Osteocyte (in vitro differentiated cells): ENCODE measurements at regions not wholly inside any gene's neighbourhood (a gene's known extent, or its start where the extent isn't known, plus 50 kb on each side); places are given as distances from the start of the nearest gene placed in this dataset.

ENCODE experiments used
- DNase-seq: peaks from one replicate; pipeline ENCODE4 v3.0.0; 2021; ENCODE audit warnings: mixed read lengths; ENCODE audit not compliant: unreplicated experiment; ENCODE audit errors: extremely low spot score
- H3K27ac Mint-ChIP-seq: one replicate; pipeline ENCODE4 v1.8.0; 2021; ENCODE audit warnings: mild to moderate bottlenecking, mixed read lengths; ENCODE audit not compliant: unreplicated experiment
- H3K27me3 Mint-ChIP-seq: one replicate; pipeline ENCODE4 v1.8.0; 2021; ENCODE audit warnings: mixed read lengths; ENCODE audit not compliant: unreplicated experiment
- H3K36me3 Mint-ChIP-seq: one replicate; pipeline ENCODE4 v1.8.0; 2021; ENCODE audit warnings: mixed read lengths; ENCODE audit not compliant: unreplicated experiment
- H3K4me1 Mint-ChIP-seq: one replicate; pipeline ENCODE4 v1.8.0; 2021; ENCODE audit warnings: mixed read lengths; ENCODE audit not compliant: unreplicated experiment
- H3K4me3 Mint-ChIP-seq: one replicate; pipeline ENCODE4 v1.8.0; 2021; ENCODE audit warnings: mild to moderate bottlenecking, moderate library complexity, mixed read lengths; ENCODE audit not compliant: unreplicated experiment
- H3K9me3 Mint-ChIP-seq: one replicate; pipeline ENCODE4 v1.8.0; 2021; ENCODE audit warnings: mixed read lengths; ENCODE audit not compliant: unreplicated experiment
- TF ChIP-seq, protein P1 (sequence below): fragments of 200-600 bp; sonication (generic); IDR thresholded peaks from 2 replicates; pipeline ENCODE4 v1.5.0; 2021; ENCODE audit warnings: antibody characterized with exemption, mild to moderate bottlenecking, moderate library complexity

DNA sequence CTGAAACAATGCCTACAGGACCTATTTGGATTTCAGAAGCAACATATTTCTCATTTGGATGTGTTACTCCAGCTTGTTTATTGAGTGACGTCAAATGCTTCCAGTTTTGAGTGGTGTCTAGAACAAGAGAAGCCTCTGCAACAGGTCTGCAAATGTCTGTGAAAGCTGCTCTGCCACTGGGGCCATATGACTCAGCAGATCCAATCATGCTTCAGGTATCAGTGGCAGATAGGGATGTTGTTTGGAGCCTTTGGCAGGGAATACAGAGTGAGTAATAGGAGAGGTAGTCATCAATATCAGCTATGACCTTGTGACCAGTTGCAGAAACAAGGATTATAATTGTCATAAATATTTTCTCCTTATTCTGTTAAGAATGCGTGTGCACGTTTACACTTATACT, 141.1 kb upstream of the ZXDA start:
- no peaks in the 10 kb centered on the region for H3K4me1 Mint-ChIP-seq
- no peaks in the 10 kb centered on the region for H3K27me3 Mint-ChIP-seq
- TF ChIP-seq, protein P1, sequence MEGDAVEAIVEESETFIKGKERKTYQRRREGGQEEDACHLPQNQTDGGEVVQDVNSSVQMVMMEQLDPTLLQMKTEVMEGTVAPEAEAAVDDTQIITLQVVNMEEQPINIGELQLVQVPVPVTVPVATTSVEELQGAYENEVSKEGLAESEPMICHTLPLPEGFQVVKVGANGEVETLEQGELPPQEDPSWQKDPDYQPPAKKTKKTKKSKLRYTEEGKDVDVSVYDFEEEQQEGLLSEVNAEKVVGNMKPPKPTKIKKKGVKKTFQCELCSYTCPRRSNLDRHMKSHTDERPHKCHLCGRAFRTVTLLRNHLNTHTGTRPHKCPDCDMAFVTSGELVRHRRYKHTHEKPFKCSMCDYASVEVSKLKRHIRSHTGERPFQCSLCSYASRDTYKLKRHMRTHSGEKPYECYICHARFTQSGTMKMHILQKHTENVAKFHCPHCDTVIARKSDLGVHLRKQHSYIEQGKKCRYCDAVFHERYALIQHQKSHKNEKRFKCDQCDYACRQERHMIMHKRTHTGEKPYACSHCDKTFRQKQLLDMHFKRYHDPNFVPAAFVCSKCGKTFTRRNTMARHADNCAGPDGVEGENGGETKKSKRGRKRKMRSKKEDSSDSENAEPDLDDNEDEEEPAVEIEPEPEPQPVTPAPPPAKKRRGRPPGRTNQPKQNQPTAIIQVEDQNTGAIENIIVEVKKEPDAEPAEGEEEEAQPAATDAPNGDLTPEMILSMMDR = no peak
- no peaks in the 10 kb centered on the region for H3K36me3 Mint-ChIP-seq
- peaks cover 50% of the 10 kb centered on the region for H3K9me3 Mint-ChIP-seq
- DNase-seq = no peak
- no peak overlapping the region for H3K27ac Mint-ChIP-seq
- no peak overlapping the region for H3K4me3 Mint-ChIP-seq

DNA sequence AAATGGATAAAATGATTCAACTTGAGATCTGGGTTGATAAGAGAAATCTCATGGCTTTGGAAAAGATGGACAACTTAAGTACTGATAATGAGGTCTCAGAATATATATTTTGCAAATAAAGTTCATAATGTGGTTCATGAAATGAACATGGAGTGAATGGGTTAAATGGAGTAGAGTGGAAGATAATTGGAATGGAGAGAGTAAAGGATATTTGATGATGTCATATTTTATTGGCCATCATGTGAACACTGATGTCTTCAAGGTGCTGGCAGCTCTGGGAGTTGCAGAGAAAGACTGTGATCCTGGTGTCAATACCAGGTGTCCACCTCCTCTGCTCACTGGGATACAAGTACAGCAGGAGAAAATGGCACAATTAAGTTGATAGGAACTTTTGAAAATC, 133.9 kb upstream of the ZXDA start:
- Mint-ChIP-seq H3K4me1 (no peaks in the 10 kb centered on the region), H3K27me3 (no peaks in the 10 kb centered on the region), H3K27ac (no peak overlapping the region), H3K9me3 (peaks cover 69% of the 10 kb centered on the region), H3K4me3 (no peak overlapping the region), H3K36me3 (no peaks in the 10 kb centered on the region)
- no peak for DNase-seq
- TF ChIP-seq, protein P1 = no peak

DNA sequence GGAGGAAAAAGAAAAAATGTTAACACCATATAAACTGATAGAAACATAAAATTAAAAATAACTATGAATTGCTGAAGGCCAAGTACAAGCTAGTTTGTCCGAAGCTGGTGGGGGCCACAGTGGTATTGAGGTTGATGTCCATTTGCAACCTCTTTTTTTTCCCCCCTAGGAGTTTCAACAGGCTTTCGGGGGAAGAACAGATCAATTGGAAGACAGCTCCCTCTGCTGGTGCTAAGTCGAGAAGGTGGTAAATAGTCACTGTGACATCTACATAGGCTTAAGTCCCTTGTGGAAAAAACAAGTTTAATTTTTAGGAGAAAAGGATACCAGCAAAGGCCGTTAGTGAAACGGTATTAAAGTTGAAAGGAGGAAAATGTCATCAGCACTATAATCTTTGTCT, 115.7 kb upstream of the ZXDA start:
- peaks cover 61% of the 10 kb centered on the region for H3K9me3 Mint-ChIP-seq

DNA sequence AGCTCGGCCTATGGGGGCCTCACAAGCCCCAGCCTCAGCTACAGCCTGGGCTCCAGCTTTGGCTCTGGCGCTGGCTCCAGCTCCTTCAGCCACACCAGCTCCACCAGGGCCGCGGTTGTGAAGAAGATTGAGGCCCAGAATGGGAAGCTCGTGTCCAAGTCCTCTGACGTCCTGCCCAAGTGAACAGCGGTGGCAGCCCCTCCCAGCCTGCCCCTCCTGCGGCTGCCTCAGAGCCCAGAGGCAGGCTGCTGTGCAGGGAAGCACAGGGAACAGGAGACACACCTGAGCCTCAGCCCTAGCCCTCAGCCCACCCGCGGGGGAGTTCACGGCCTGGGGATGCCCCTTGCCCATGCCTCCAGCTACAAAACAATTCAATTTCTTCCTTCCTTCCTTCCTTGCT, 75.7 kb upstream of the ZXDA start:
- peaks cover 4% of the 10 kb centered on the region for H3K36me3 Mint-ChIP-seq
- H3K4me3 Mint-ChIP-seq = no peak overlapping the region
- TF ChIP-seq, protein P1 = no peak
- H3K9me3 Mint-ChIP-seq = peaks cover 39% of the 10 kb centered on the region
- H3K27me3 Mint-ChIP-seq = no peaks in the 10 kb centered on the region
- no peaks in the 10 kb centered on the region for H3K4me1 Mint-ChIP-seq
- no peak for DNase-seq
- H3K27ac Mint-ChIP-seq = no peak overlapping the region

More for the DNA sequence above, 115.7 kb upstream of the ZXDA start:
- H3K27ac Mint-ChIP-seq = no peak overlapping the region
- DNase-seq = no peak
- no peaks in the 10 kb centered on the region for H3K27me3 Mint-ChIP-seq
- H3K4me3 Mint-ChIP-seq = no peak overlapping the region
- H3K36me3 Mint-ChIP-seq = no peaks in the 10 kb centered on the region
- no peaks in the 10 kb centered on the region for H3K4me1 Mint-ChIP-seq
- TF ChIP-seq, protein P1 = peak; percentile 39

DNA sequence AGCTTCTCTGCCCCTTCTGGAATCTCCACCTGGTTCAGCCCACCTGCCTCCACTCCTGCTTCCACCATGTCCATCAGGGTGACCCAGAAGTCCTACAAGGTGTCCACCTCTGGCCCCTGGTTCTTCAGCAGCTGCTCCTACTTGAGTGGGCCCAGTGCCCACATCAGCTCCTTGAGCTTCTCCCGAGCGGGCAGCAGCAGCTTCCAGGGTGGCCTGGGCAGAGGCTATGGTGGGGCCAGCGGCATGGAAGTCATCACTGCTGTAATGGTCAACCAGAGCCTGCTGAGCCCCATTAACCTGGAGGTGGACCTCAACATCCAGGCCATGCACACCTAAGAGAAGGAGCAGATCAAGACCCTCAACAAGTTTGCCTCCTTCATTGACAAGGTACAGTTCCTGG, 74.4 kb upstream of the ZXDA start:
- no peak for DNase-seq
- Mint-ChIP-seq H3K36me3 (peaks cover 4% of the 10 kb centered on the region), H3K9me3 (peaks cover 39% of the 10 kb centered on the region), H3K27me3 (no peaks in the 10 kb centered on the region), H3K4me1 (no peaks in the 10 kb centered on the region), H3K4me3 (no peak overlapping the region), H3K27ac (no peak overlapping the region)
- TF ChIP-seq, protein P1 = no peak
